Activated T-helper 2 cell treated with anti-CD3 and anti-CD28 coated beads, Interferon-gamma antibody, Interleukin-2, Interleukin-4, amounts not matched to agents 10 μg/mL and 5 μg/mL and 100 μg/mL, durations not matched to agents 14 hours and 24 hours and 36 hours (primary cell): ENCODE measurements at regions not wholly inside any gene's neighbourhood (a gene's known extent, or its start where the extent isn't known, plus 50 kb on each side); places are given as distances from the start of the nearest gene placed in this dataset.
"Not testable (repeated sequence)": the region's sequence is repeated elsewhere in the genome, so short reads cannot be mapped to it uniquely, and the experiment has no call there.

Experiments used
- DNase-seq: peaks from one replicate; pipeline ENCODE4 v3.0.0; 2021; ENCODE audit warnings: low spot score
- H3K27ac Mint-ChIP-seq: one replicate; pipeline ENCODE4 v1.8.0; 2021; ENCODE audit warnings: mixed read lengths
- H3K27me3 Mint-ChIP-seq: one replicate; pipeline ENCODE4 v1.8.0; 2021; ENCODE audit warnings: low read depth, mixed read lengths
- H3K36me3 Mint-ChIP-seq: one replicate; pipeline ENCODE4 v1.8.0; 2021; ENCODE audit warnings: low read depth, mixed read lengths
- H3K4me1 Mint-ChIP-seq: one replicate; pipeline ENCODE4 v1.8.0; 2021; ENCODE audit warnings: low read depth, mixed read lengths
- H3K4me3 Mint-ChIP-seq: one replicate; pipeline ENCODE4 v1.8.0; 2021; ENCODE audit warnings: low read depth, mild to moderate bottlenecking, moderate library complexity, mixed read lengths
- H3K9me3 Mint-ChIP-seq: one replicate; pipeline ENCODE4 v1.8.0; 2021; ENCODE audit warnings: mixed read lengths
- intact Hi-C: fragments of 100-400 bp; cut with micrococcal nuclease; formaldehyde crosslinking; loops from one replicate; pipeline ENCODE4 v1.15.1; 2023

DNA sequence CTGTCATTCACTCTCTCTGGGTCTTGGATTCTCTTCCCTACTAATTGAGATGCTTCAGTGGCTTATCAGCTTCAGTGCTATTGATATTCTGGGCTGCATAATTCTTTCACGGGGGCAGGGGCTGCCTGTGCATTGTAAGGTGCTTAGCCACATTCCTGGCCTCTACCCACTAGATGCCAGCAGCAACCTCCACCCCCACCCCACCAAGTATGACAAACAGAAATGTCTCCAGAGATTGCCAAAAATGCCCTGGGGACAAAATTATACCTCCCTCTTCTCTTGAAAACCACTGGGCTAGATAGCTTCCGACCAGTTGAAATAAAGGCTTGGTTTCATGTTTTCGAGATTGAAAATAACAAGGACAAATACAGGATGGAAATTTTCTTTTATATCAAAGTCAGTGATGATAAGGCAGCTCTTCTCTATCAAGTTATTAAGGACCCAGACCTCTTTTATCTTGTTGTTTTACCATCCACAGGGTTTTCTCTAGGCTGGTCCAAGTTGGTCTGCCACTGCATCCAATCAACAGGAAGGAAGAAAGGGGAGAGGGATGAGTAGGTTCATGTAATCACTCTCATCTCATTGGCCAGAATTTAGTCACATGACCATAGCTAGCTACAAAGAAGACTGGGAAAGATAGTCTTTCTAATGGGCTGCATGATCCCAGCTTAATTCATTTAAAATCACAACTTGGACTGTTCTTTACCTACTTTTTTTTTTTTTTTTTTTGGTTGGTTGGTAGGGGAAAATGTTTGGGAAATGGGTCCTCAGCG, 92.1 kb upstream of the RANBP3L start:
- intact Hi-C loops = no loop called here
- no peak overlapping the region for H3K4me3 Mint-ChIP-seq
- H3K27me3 Mint-ChIP-seq = peaks cover 6% of the 10 kb centered on the region
- H3K4me1 Mint-ChIP-seq = no peaks in the 10 kb centered on the region
- no peaks in the 10 kb centered on the region for H3K9me3 Mint-ChIP-seq
- no peak overlapping the region for H3K27ac Mint-ChIP-seq
- no peak for DNase-seq
- H3K36me3 Mint-ChIP-seq = no peaks in the 10 kb centered on the region

DNA sequence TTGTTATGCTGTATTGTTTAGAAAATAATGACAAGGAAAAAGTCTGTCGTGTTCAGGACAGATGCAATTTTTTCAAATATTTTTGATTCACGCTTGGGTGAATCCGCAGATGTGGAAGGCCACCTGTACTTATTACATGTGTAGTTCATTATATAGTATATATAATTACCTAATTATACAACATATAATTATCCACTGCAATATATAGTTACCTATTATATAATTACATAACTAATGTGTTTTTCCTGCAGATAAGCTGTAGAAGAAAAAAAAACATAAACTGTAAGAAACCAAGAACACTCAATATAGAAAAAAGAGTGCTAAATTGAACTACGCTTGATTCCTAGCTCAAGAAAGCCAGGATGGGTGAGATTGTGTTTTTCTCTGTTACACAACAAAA, 93.6 kb upstream of the RANBP3L start:
- intact Hi-C loops = no loop called here
- peaks cover 6% of the 10 kb centered on the region for H3K27me3 Mint-ChIP-seq

GRCh38 chr5:36395947-36396346, 94.2 kb upstream of the RANBP3L start:
- H3K36me3 Mint-ChIP-seq, H3K4me3 Mint-ChIP-seq, H3K27me3 Mint-ChIP-seq, H3K27ac Mint-ChIP-seq, H3K9me3 Mint-ChIP-seq, intact Hi-C loops, DNase-seq, H3K4me1 Mint-ChIP-seq: not testable (repeated sequence)

More for the DNA sequence above, 93.6 kb upstream of the RANBP3L start:
- H3K4me1 Mint-ChIP-seq = no peaks in the 10 kb centered on the region
- DNase-seq = no peak
- no peaks in the 10 kb centered on the region for H3K36me3 Mint-ChIP-seq
- H3K27ac Mint-ChIP-seq = no peak overlapping the region
- no peak overlapping the region for H3K4me3 Mint-ChIP-seq
- no peaks in the 10 kb centered on the region for H3K9me3 Mint-ChIP-seq

- Mint-ChIP-seq H3K27me3 (peaks cover 3% of the 10 kb centered on the region), H3K4me1 (no peaks in the 10 kb centered on the region), H3K36me3 (no peaks in the 10 kb centered on the region), H3K27ac (no peak overlapping the region), H3K9me3 (no peaks in the 10 kb centered on the region), H3K4me3 (no peak overlapping the region)
- intact Hi-C loops = no loop called here
- no peak for DNase-seq
Measured at GRCh38 chr5:36396640-36397039, 94.9 kb upstream of the RANBP3L start.

DNA sequence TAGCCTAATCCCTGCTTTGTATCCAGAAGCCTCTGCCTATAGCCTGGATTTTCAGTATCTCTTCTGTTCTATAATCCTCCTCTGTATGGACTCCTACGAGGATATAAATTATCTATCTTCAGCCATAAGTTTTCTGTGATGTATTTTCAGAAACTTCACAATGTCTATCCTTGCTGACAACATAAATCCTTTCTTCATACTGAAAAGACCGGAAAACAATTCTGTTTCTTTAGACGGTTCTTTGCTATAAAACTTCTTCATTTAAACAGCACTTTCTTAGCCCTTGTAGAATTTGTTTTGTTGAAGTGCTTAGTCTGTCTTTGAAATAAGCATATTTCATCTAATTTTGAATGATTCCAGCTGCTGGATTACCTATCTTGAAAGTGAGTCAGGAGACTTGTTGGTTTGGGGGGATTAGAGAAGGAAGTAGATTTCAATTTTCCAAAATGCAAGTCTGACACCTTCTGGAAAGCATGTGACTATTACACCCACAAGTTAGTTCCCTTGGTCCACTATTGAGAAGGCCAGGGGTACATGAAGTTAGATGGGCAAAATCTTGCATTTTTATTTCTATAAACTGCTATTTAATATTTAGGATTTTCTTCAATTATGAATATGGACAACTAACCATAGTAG, 96.3 kb upstream of the RANBP3L start:
- Mint-ChIP-seq H3K36me3 (no peaks in the 10 kb centered on the region), H3K4me1 (no peaks in the 10 kb centered on the region), H3K27ac (no peak overlapping the region), H3K9me3 (no peaks in the 10 kb centered on the region), H3K27me3 (peaks cover 1% of the 10 kb centered on the region), H3K4me3 (no peak overlapping the region)
- intact Hi-C loops = no loop called here
- DNase-seq = no peak

DNA sequence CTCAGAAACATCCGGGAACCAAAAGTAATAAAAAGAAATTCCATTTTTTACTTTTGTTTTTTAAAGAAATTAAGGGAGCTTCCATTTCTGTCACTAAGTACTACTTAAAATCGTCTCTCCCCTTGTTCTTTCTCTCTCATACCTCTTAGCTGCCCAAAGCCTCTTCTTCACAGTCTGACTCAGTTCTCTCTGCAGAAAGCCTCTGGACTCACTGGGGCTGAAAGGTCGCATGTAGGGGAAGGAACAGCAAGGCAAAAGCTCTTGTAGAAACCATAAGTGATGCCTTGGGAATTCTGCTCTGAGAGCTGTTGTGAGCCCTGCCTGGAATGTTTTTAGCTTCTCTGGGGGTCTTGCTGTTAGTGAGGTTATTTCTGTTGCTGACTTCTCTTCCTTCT, 100.8 kb upstream of the RANBP3L start:
- no peak overlapping the region for H3K4me3 Mint-ChIP-seq
- no peaks in the 10 kb centered on the region for H3K4me1 Mint-ChIP-seq
- H3K27ac Mint-ChIP-seq = no peak overlapping the region
- no peak for DNase-seq
- no peaks in the 10 kb centered on the region for H3K36me3 Mint-ChIP-seq
- intact Hi-C loops = no loop called here
- peaks cover 6% of the 10 kb centered on the region for H3K27me3 Mint-ChIP-seq
- H3K9me3 Mint-ChIP-seq = no peaks in the 10 kb centered on the region

DNA sequence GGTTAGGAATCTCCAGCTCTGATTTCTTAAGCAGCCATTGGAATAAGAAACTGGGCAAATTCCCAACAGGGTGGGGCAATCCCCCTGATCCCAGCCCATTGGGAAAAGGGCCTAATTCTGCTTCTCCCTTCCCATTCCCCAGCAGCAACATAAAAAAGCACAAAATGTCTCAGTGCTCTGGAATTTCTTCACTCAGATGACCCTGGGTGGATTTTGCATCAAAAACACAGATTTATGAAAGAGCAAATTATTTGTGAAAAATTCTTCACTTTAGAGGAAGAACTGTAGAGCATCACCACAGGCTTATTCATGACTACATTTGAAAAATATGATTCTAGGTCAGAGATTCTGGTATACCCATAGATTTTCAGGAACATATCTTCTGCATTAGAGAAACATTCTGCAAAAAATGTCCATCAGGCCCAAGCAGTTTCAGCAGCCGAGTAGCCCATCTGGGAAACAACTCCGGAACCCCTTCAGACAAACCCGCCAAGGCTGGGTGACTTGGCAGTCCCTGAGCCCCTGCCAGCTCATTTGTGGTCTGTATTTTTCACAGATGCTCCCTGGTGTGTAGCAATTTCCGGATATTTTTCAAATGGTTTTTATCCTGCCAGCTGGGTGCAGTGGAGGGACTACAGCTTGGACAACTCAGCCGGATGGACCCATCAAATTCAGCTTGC, 102.1 kb upstream of the RANBP3L start:
- intact Hi-C loops = no loop called here
- Mint-ChIP-seq H3K27me3 (peaks cover 8% of the 10 kb centered on the region), H3K27ac (no peak overlapping the region), H3K4me1 (no peaks in the 10 kb centered on the region), H3K36me3 (no peaks in the 10 kb centered on the region), H3K4me3 (no peak overlapping the region), H3K9me3 (no peaks in the 10 kb centered on the region)
- DNase-seq = no peak

GRCh38 chr5:36406023-36406422, 104.3 kb upstream of the RANBP3L start:
- Mint-ChIP-seq H3K9me3 (no peaks in the 10 kb centered on the region), H3K36me3 (no peaks in the 10 kb centered on the region), H3K4me3 (no peak overlapping the region), H3K27ac (no peak overlapping the region), H3K27me3 (peaks cover 8% of the 10 kb centered on the region), H3K4me1 (no peaks in the 10 kb centered on the region)
- intact Hi-C loops = no loop called here
- no peak for DNase-seq

DNA sequence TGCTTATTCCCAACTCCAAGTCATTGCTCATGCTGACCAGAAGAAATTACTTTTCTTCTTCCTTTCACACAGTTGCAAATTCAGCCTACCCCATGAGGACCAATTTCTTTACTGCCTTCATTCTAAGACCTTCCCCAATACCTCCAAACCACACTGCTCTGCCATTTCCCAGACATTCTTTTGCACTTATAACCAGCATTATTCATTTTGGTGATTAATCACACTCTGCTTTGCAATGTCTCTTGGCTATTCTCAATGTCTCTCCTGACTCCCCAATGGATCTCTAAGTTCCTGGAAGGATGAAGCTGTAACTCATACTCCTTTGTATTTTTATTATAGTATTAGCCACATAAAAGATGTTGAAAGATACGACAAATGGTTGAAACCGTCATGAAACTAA, 105.7 kb upstream of the RANBP3L start:
- H3K4me3 Mint-ChIP-seq = no peak overlapping the region
- no peaks in the 10 kb centered on the region for H3K9me3 Mint-ChIP-seq
- H3K36me3 Mint-ChIP-seq = no peaks in the 10 kb centered on the region
- H3K4me1 Mint-ChIP-seq = no peaks in the 10 kb centered on the region
- H3K27me3 Mint-ChIP-seq = peaks cover 8% of the 10 kb centered on the region
- no peak overlapping the region for H3K27ac Mint-ChIP-seq
- intact Hi-C loops = no loop called here
- no peak for DNase-seq

GRCh38 chr5:36409711-36410110, 108.0 kb upstream of the RANBP3L start:
- intact Hi-C loops, H3K4me3 Mint-ChIP-seq, H3K27me3 Mint-ChIP-seq, H3K27ac Mint-ChIP-seq, H3K9me3 Mint-ChIP-seq, H3K4me1 Mint-ChIP-seq, H3K36me3 Mint-ChIP-seq, DNase-seq: not testable (repeated sequence)

DNA sequence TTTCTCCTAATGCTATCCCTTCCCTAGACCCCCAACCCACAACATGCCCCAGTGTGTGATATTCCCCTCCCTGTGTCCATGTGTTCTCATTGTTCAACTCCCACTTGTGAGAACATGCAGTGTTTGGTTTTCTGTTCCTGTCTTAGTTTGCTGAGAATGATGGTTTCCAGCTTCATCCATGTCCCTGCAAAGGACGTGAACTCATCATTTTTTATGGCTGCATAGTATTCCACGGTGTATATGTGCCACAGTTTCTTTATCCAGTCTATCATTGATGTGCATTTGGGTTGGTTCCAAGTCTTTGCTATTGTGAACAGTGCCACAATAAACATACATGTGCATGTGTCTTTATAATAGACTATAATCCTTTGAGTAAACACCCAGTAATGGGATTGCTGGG, 109.0 kb upstream of the RANBP3L start:
- H3K9me3 Mint-ChIP-seq, H3K36me3 Mint-ChIP-seq, intact Hi-C loops, H3K4me1 Mint-ChIP-seq, H3K4me3 Mint-ChIP-seq, DNase-seq, H3K27ac Mint-ChIP-seq, H3K27me3 Mint-ChIP-seq: not testable (repeated sequence)

DNA sequence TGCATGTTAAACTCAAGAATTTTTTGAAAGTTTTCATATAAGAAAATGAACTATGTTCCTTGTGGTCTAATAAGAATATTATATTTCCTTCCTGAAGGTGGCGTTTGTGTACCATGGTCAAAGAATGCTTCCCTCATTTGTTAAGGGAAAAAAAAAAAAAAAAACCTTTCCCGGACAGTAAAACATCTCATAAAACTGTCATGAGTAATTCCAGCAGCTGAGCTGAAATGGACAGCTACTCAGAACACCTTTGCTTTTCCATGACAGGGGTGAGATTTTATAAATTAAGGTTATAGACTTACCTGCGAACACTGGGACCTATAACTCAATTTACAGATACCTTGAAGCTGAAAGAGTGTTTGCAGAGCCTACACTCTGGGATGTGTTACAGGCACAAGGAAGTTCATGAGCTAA, 113.2 kb upstream of the RANBP3L start:
- Mint-ChIP-seq H3K4me1 (peaks cover 14% of the 10 kb centered on the region), H3K27ac (no peak overlapping the region), H3K4me3 (no peak overlapping the region), H3K27me3 (peaks cover 4% of the 10 kb centered on the region), H3K36me3 (no peaks in the 10 kb centered on the region), H3K9me3 (no peaks in the 10 kb centered on the region)
- no peak for DNase-seq
- intact Hi-C loops = loop anchor here (1.0 to 5.0 kb wide), 2 partner anchors 92 to 277 kb away; no protein-coding TSS in a partner anchor

GRCh38 chr5:36416605-36417004, 114.9 kb upstream of the RANBP3L start:
- H3K4me1 Mint-ChIP-seq = peaks cover 15% of the 10 kb centered on the region
- intact Hi-C loops = loop anchor here (5.0 kb wide), 1 partner anchor 276 kb away; no protein-coding TSS in a partner anchor
- H3K9me3 Mint-ChIP-seq = no peaks in the 10 kb centered on the region
- H3K27me3 Mint-ChIP-seq = peaks cover 4% of the 10 kb centered on the region
- DNase-seq = no peak
- no peak overlapping the region for H3K4me3 Mint-ChIP-seq
- no peak overlapping the region for H3K27ac Mint-ChIP-seq
- no peaks in the 10 kb centered on the region for H3K36me3 Mint-ChIP-seq
